Hepatocyte (in vitro differentiated cells): ENCODE measurements at regions not wholly inside any gene's neighbourhood (a gene's known extent, or its start where the extent isn't known, plus 50 kb on each side); places are given as distances from the start of the nearest gene placed in this dataset.

Experiments
- DNase-seq: peaks from one replicate; pipeline ENCODE4 v3.0.0-alpha.2; 2016; ENCODE audit warnings: low spot score
- H2AFZ ChIP-seq: fragments of 200-600 bp; sonication (generic); 2 replicates; pipeline ENCODE4 v1.6.0; 2016; ENCODE audit warnings: antibody characterized with exemption, mild to moderate bottlenecking
- H3K27ac ChIP-seq: fragments of 200-600 bp; sonication (generic); 2 replicates; pipeline ENCODE4 v1.5.1; 2016; ENCODE audit warnings: mild to moderate bottlenecking
- H3K27me3 ChIP-seq: fragments of 200-600 bp; sonication (generic); 2 replicates; pipeline ENCODE4 v1.6.1; 2016
- H3K36me3 ChIP-seq: fragments of 200-600 bp; sonication (generic); replicated peaks from 2 replicates; pipeline ENCODE4 v1.5.1; 2016; ENCODE audit warnings: low read depth; ENCODE audit not compliant: insufficient read depth
- H3K4me1 ChIP-seq: fragments of 200-600 bp; sonication (generic); 2 replicates; pipeline ENCODE4 v1.5.1; 2016; ENCODE audit warnings: mild to moderate bottlenecking, moderate library complexity; ENCODE audit not compliant: insufficient read depth
- H3K4me2 ChIP-seq: fragments of 200-600 bp; sonication (generic); 2 replicates; pipeline ENCODE4 v1.6.0; 2016
- H3K4me3 ChIP-seq: fragments of 200-600 bp; sonication (generic); 2 replicates; pipeline ENCODE4 v1.5.1; 2016; ENCODE audit warnings: mild to moderate bottlenecking
- H3K79me2 ChIP-seq: fragments of 200-600 bp; sonication (generic); 2 replicates; pipeline ENCODE4 v1.6.0; 2017; ENCODE audit warnings: mild to moderate bottlenecking
- H3K9me2 ChIP-seq: fragments of 200-600 bp; sonication (generic); replicated peaks from 2 replicates; pipeline ENCODE4 v1.6.0; 2017; ENCODE audit warnings: mild to moderate bottlenecking; ENCODE audit not compliant: insufficient read depth
- H3K9me3 ChIP-seq: fragments of 200-600 bp; sonication (generic); 2 replicates; pipeline ENCODE4 v1.5.1; 2016; ENCODE audit warnings: low read depth, mild to moderate bottlenecking
- H4K20me1 ChIP-seq: fragments of 200-600 bp; sonication (generic); 2 replicates; pipeline ENCODE4 v1.6.0; 2016; ENCODE audit warnings: mild to moderate bottlenecking; ENCODE audit not compliant: insufficient read depth, poor library complexity, severe bottlenecking
- CTCF ChIP-seq: fragments of 200-600 bp; sonication (generic); IDR thresholded peaks from 2 replicates; pipeline ENCODE4 v1.5.1; 2016; ENCODE audit warnings: antibody characterized with exemption, mild to moderate bottlenecking; ENCODE audit not compliant: poor library complexity
- EZH2 ChIP-seq: fragments of 200-600 bp; sonication (generic); IDR thresholded peaks from 2 replicates; pipeline ENCODE4 v1.6.1; 2016; ENCODE audit warnings: antibody characterized with exemption, mild to moderate bottlenecking, borderline replicate concordance
- EZH2phosphoT487 ChIP-seq: fragments of 200-600 bp; sonication (generic); IDR thresholded peaks from one replicate; pipeline ENCODE4 v1.6.1; 2018; ENCODE audit warnings: antibody characterized with exemption, mild to moderate bottlenecking, low read depth, moderate library complexity; ENCODE audit not compliant: unreplicated experiment, severe bottlenecking
- WGBS: methylation state at CpG from one replicate; pipeline ENCODE4 v1.1.6; 2016; ENCODE audit warnings: low lambda C conversion rate; ENCODE audit errors: missing lambda C conversion rate; 5-methylcytosine and 5-hydroxymethylcytosine counted together

GRCh38 chr2:139911160-139911559 is 1131.0 kb upstream of the NXPH2 start:
- Histone ChIP-seq H3K27ac (no peak overlapping the region), H3K36me3 (no peaks in the 10 kb centered on the region), H3K9me2 (no peaks in the 10 kb centered on the region), H3K4me3 (no peak overlapping the region), H4K20me1 (no peaks in the 10 kb centered on the region), H3K4me1 (no peaks in the 10 kb centered on the region), H3K27me3 (no peaks in the 10 kb centered on the region), H3K4me2 (no peak overlapping the region), H3K9me3 (no peaks in the 10 kb centered on the region), H2AFZ (no peak overlapping the region), H3K79me2 (no peaks in the 10 kb centered on the region)
- WGBS: 93% methylated on average over 3 of the region's 3 CpGs
- TF ChIP-seq EZH2: no peak
- DNase-seq: no peak

- Histone ChIP-seq H3K27ac (no peak overlapping the region), H3K27me3 (no peaks in the 10 kb centered on the region), H2AFZ (no peak overlapping the region), H4K20me1 (no peaks in the 10 kb centered on the region), H3K4me3 (no peak overlapping the region), H3K9me3 (no peaks in the 10 kb centered on the region), H3K79me2 (no peaks in the 10 kb centered on the region), H3K36me3 (no peaks in the 10 kb centered on the region), H3K9me2 (no peaks in the 10 kb centered on the region), H3K4me1 (no peaks in the 10 kb centered on the region), H3K4me2 (no peak overlapping the region)
- WGBS: 65% methylated on average over 3 of the region's 3 CpGs
- TF ChIP-seq CTCF (no peak), EZH2phosphoT487 (no peak), EZH2 (no peak)
- peak; percentile 9 for DNase-seq
These were observed 1128.9 kb upstream of the NXPH2 start for GRCh38 chr2:139909136-139909535.

DNA sequence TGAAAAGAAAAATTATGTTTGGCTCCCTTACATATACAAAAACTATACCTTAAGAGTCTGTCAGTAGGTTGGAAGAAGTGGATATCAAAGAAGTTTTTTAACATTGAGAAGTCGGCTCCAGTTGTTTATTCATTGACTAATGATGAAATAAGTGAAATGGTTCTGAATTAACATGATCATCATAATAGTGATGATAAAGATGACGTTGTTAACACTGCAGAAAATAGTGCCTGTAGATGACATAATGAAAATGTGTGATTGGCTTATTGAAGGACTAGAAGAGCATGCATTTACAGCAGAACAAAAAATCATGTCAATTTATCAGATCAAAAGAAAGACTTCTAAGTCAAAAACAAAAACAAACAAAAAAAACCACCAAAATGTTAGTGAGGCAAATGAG is 1125.4 kb upstream of the NXPH2 start:
- no peak overlapping the region for H3K4me3 ChIP-seq
- H3K36me3 ChIP-seq: no peaks in the 10 kb centered on the region
- H3K27ac ChIP-seq: no peak overlapping the region
- H3K79me2 ChIP-seq: no peaks in the 10 kb centered on the region
- no peak for TF ChIP-seq CTCF
- no peak for TF ChIP-seq EZH2phosphoT487
- no peak for TF ChIP-seq EZH2
- H4K20me1 ChIP-seq: no peaks in the 10 kb centered on the region
- DNase-seq: no peak
- WGBS: 85% methylated on average over 2 of the region's 2 CpGs
- H3K9me3 ChIP-seq: no peaks in the 10 kb centered on the region
- no peaks in the 10 kb centered on the region for H3K27me3 ChIP-seq
- H3K4me1 ChIP-seq: no peaks in the 10 kb centered on the region
- no peak overlapping the region for H3K4me2 ChIP-seq
- no peaks in the 10 kb centered on the region for H3K9me2 ChIP-seq
- H2AFZ ChIP-seq: no peak overlapping the region

GRCh38 chr2:139891636-139892035 is 1111.4 kb upstream of the NXPH2 start:
- no peak for TF ChIP-seq CTCF
- Histone ChIP-seq H3K9me3 (no peaks in the 10 kb centered on the region), H3K27ac (no peak overlapping the region), H4K20me1 (no peaks in the 10 kb centered on the region), H3K27me3 (no peaks in the 10 kb centered on the region), H3K4me3 (no peak overlapping the region), H3K4me1 (no peaks in the 10 kb centered on the region), H3K79me2 (no peaks in the 10 kb centered on the region), H3K4me2 (no peak overlapping the region), H3K36me3 (no peaks in the 10 kb centered on the region), H2AFZ (no peak overlapping the region), H3K9me2 (no peaks in the 10 kb centered on the region)
- DNase-seq: no peak
- 82% methylated on average over 4 of the region's 4 CpGs for WGBS
